ENCODE measurements at regions not wholly inside any gene's neighbourhood (a gene's known extent, or its start where the extent isn't known, plus 50 kb on each side); places are given as distances from the start of the nearest gene placed in this dataset.

- TF ChIP-seq RXRA (IDR thresholded peaks at IDR 0.05; ENCODE audit: borderline replicate concordance, low read depth), result no peak
- no peak for TF ChIP-seq SMC3 (IDR thresholded peaks at IDR 0.05; ENCODE audit: low read depth, low read length)
- TF ChIP-seq FOXJ3 (CRISPR knock-in tag; IDR thresholded peaks at IDR 0.05), result no peak
These were observed 77.3 kb upstream of the CLVS2 start (continued) for GRCh38 chr6:122918714-122919113.

- Histone ChIP-seq H3K4me1 (ENCODE audit: control insufficient read depth in 1 of 2, insufficient read depth in 2 of 2, low read depth in 1 of 2, low read length in 1 of 2) (no peaks in the 10 kb centered on the region), H3K9ac (no peak overlapping the region), H3K4me2 (no peak overlapping the region), H2AFZ (ENCODE audit: low read depth) (no peak overlapping the region), H3K36me3 (replicated peaks in 1 of 2; ENCODE audit: control insufficient read depth in 1 of 2, insufficient read depth in 2 of 2, low read length in 1 of 2) (no peaks in the 10 kb centered on the region), H3K9me2 (no peaks in the 10 kb centered on the region), H3K9me3 (no peaks in the 10 kb centered on the region), H4K20me1 (ENCODE audit: insufficient read depth) (no peaks in the 10 kb centered on the region), H3F3A (replicated peaks; ENCODE audit: insufficient read depth) (no peaks in the 10 kb centered on the region), H3K27me3 (ENCODE audit: insufficient read depth) (no peaks in the 10 kb centered on the region), H3K27ac (ENCODE audit: low read depth in 2 of 2, low read length in 1 of 2) (no peak overlapping the region), H3K79me2 (ENCODE audit: insufficient read depth) (no peaks in the 10 kb centered on the region), H3K4me3 (ENCODE audit: low read depth in 2 of 2, low read length in 1 of 2) (no peak overlapping the region)
- ChIA-PET POLR2A (no interaction called here), CTCF (interaction anchor here (0.7 kb wide), 1 partner anchor 17 kb away, joined by 3 read pairs; no protein-coding TSS in a partner anchor)
- TF ChIP-seq CTCF (IDR thresholded peaks at IDR 0.05), result no peak
- no peak for TF ChIP-seq YY1 (IDR thresholded peaks at IDR 0.05; ENCODE audit: low read depth)
- TF ChIP-seq USF1 (IDR thresholded peaks at IDR 0.05; ENCODE audit: borderline replicate concordance, low read depth), result no peak
- TF ChIP-seq RFX5 (IDR thresholded peaks at IDR 0.05; ENCODE audit: low read length), result no peak
- TF ChIP-seq RCOR1 (IDR thresholded peaks at IDR 0.05; ENCODE audit: low read length), result no peak
- TF ChIP-seq NFIC (IDR thresholded peaks at IDR 0.05; ENCODE audit: borderline replicate concordance), result no peak
- no peak for TF ChIP-seq GABPA (IDR thresholded peaks at IDR 0.05; ENCODE audit: low read depth)
- no peak for TF ChIP-seq TAF1 (IDR thresholded peaks at IDR 0.05; ENCODE audit: borderline replicate concordance, low read depth, low read length)
- TF ChIP-seq EZH2phosphoT487 (IDR thresholded peaks at IDR 0.05; ENCODE audit: borderline replicate concordance, low read depth), result no peak
- no peak for TF ChIP-seq TEAD4 (IDR thresholded peaks at IDR 0.05; ENCODE audit: borderline replicate concordance, insufficient read depth)
- no peak for TF ChIP-seq NRF1 (IDR thresholded peaks at IDR 0.05; ENCODE audit: low read depth, low read length)
- no peak for TF ChIP-seq ELF1 (IDR thresholded peaks at IDR 0.05)
- no peak for TF ChIP-seq FOXM1 (IDR thresholded peaks at IDR 0.05; ENCODE audit: low read depth)
- no peak for TF ChIP-seq TCF12 (IDR thresholded peaks at IDR 0.05)
- no peak for TF ChIP-seq JUND (IDR thresholded peaks at IDR 0.05)
- TF ChIP-seq MAX (IDR thresholded peaks at IDR 0.05; ENCODE audit: low read depth), result no peak
- no peak for DNase-seq
- 3% methylated on average over 1 of the region's 3 CpGs for WGBS (ENCODE audit: low lambda C conversion rate)
These were observed 65.5 kb upstream of the CLVS2 start for GRCh38 chr6:122930252-122931180.

Data from SK-N-SH (cell line).